ENCODE measurements at regions not wholly inside any gene's neighbourhood (a gene's known extent, or its start where the extent isn't known, plus 50 kb on each side); places are given as distances from the start of the nearest gene placed in this dataset.

- no peak for TF ChIP-seq ZNF121 (CRISPR knock-in tag; IDR thresholded peaks at IDR 0.05)
- TF ChIP-seq ZMAT4 (CRISPR knock-in tag; IDR thresholded peaks at IDR 0.05) = no peak
- TF ChIP-seq ZNF425 (CRISPR knock-in tag; conservative IDR thresholded peaks at IDR 0.05) = peak; percentile 79; the same call in 1 of the 2 replicates
- no peak for TF ChIP-seq USF2 (CRISPR knock-in tag; IDR thresholded peaks at IDR 0.05)
- TF ChIP-seq NR1H2 (CRISPR knock-in tag; IDR thresholded peaks at IDR 0.05) = no peak
- no peak for TF ChIP-seq CTCF (IDR thresholded peaks at IDR 0.05)
- TF ChIP-seq E2F1 (CRISPR knock-in tag; IDR thresholded peaks at IDR 0.05) = no peak
- TF ChIP-seq MLX (CRISPR knock-in tag; IDR thresholded peaks at IDR 0.05) = no peak
- TF ChIP-seq, protein P1, sequence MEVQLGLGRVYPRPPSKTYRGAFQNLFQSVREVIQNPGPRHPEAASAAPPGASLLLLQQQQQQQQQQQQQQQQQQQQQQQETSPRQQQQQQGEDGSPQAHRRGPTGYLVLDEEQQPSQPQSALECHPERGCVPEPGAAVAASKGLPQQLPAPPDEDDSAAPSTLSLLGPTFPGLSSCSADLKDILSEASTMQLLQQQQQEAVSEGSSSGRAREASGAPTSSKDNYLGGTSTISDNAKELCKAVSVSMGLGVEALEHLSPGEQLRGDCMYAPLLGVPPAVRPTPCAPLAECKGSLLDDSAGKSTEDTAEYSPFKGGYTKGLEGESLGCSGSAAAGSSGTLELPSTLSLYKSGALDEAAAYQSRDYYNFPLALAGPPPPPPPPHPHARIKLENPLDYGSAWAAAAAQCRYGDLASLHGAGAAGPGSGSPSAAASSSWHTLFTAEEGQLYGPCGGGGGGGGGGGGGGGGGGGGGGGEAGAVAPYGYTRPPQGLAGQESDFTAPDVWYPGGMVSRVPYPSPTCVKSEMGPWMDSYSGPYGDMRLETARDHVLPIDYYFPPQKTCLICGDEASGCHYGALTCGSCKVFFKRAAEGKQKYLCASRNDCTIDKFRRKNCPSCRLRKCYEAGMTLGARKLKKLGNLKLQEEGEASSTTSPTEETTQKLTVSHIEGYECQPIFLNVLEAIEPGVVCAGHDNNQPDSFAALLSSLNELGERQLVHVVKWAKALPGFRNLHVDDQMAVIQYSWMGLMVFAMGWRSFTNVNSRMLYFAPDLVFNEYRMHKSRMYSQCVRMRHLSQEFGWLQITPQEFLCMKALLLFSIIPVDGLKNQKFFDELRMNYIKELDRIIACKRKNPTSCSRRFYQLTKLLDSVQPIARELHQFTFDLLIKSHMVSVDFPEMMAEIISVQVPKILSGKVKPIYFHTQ (CRISPR knock-in tag; IDR thresholded peaks at IDR 0.05) = 0 out of 2 replicates have a peak, but pooled peaks have one; percentile 53
- TF ChIP-seq RORB (CRISPR knock-in tag; IDR thresholded peaks at IDR 0.05) = no peak
- no peak for TF ChIP-seq JUN (CRISPR knock-in tag; IDR thresholded peaks at IDR 0.05)
- TF ChIP-seq PRRX2 (CRISPR knock-in tag; IDR thresholded peaks at IDR 0.05) = peak; percentile 81; the same call in 1 of the 2 replicates
- TF ChIP-seq ZNF423 (CRISPR knock-in tag; IDR thresholded peaks at IDR 0.05) = no peak
- TF ChIP-seq ZNF263 (CRISPR knock-in tag; IDR thresholded peaks at IDR 0.05; ENCODE audit: low read depth) = no peak
- TF ChIP-seq, protein P2, sequence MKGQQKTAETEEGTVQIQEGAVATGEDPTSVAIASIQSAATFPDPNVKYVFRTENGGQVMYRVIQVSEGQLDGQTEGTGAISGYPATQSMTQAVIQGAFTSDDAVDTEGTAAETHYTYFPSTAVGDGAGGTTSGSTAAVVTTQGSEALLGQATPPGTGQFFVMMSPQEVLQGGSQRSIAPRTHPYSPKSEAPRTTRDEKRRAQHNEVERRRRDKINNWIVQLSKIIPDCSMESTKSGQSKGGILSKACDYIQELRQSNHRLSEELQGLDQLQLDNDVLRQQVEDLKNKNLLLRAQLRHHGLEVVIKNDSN (CRISPR knock-in tag; IDR thresholded peaks at IDR 0.05) = no peak; the same call in 1 of the 2 replicates
- TF ChIP-seq, protein P3, sequence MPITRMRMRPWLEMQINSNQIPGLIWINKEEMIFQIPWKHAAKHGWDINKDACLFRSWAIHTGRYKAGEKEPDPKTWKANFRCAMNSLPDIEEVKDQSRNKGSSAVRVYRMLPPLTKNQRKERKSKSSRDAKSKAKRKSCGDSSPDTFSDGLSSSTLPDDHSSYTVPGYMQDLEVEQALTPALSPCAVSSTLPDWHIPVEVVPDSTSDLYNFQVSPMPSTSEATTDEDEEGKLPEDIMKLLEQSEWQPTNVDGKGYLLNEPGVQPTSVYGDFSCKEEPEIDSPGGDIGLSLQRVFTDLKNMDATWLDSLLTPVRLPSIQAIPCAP (CRISPR knock-in tag; IDR thresholded peaks at IDR 0.05) = no peak
- TF ChIP-seq NFYB (CRISPR knock-in tag; conservative IDR thresholded peaks at IDR 0.05; ENCODE audit: low read depth) = no peak
- no peak for TF ChIP-seq CDX4 (CRISPR knock-in tag; IDR thresholded peaks at IDR 0.05; ENCODE audit: borderline replicate concordance)
- no peak for TF ChIP-seq TP53 (CRISPR knock-in tag; IDR thresholded peaks at IDR 0.05)
- TF ChIP-seq MAX (CRISPR knock-in tag; IDR thresholded peaks at IDR 0.05) = peak; percentile 63
- no peak for TF ChIP-seq OVOL2 (CRISPR knock-in tag; IDR thresholded peaks at IDR 0.05; ENCODE audit: borderline replicate concordance)
These were observed 94.7 kb downstream of the PPIAL4G start (continued) for GRCh38 chr1:148388260-148389026.
